ENCODE measurements at regions not wholly inside any gene's neighbourhood (a gene's known extent, or its start where the extent isn't known, plus 50 kb on each side); places are given as distances from the start of the nearest gene placed in this dataset.

DNA sequence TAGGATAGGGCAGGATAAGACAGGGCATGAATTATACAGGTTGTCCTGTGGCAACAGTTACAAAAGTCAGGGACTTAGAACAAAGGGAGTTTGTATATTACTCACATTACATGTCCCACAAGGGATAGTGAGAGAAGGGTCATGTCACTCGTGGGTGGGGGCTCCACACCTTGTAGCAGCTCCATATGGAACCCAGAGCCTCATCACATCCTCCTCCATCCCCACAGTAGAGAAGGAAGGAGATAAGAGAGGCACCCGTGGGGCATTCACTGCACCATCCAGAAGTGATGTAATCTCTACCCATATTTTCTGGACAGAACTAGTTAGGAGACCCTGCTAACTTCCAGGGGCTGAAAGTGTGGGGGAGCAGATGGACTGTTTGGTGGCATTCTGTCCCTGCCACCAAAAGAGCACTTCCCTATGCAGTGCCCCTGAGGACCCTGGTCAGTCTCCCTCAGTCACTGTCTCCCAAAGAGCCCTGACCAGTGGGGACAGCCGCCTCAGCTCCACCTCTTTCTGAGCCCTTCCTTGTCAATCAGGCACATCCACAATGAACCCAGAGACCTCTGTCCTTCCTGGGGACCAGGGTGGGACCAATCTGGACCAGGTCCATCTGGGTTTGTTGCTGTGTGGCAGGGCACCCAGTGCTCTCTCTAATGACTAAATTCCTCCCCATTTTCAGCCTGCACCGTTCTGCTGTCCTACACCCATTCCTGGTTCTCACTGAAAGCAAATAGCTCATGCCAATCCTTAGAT, 154.8 kb upstream of the ETV3 start:
- DNase-seq (ENCODE audit: low read depth in 2 of 3, low spot score in 1 of 3), result no peak

DNA sequence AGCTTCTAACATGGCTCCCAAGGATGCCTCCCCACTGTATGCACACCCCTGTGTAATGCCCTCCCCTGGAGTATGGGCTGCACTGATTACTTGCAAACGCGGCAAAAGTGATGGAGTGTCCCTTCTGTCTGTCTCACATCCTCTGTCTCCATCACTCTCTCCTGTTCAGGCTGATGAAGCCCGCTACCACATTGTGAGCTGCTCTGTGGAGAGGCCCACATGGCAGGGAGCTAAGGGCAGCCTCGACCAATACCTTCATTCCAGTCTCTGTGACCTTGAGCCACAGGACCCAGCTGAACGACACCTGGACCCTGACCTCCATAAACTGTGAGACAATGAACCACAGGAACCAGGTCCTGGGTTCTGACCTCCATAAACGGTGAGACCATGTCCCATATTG, 154.1 kb upstream of the ETV3 start:
- DNase-seq (ENCODE audit: low read depth in 2 of 3, low spot score in 1 of 3), result no peak

DNA sequence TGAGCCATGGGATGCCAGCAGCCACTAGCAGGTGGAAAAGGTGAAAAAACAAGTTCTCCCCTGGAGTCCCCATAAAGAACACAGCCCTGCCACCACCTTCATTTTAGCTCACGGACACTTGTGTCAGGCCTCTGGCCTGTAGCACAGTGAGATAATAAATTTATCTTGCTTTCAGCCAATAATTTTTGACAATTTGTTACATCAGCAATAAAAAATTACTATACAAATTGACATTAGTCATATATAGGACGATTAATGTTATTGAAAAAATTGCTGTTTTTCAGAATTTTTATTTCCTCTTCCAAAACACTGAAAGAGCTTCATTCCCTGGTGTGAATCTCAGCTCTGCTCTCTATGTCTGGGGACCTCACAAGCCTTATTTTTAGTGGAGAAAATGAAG, 152.9 kb upstream of the ETV3 start:
- DNase-seq (ENCODE audit: low read depth in 2 of 3, low spot score in 1 of 3), result no peak

DNA sequence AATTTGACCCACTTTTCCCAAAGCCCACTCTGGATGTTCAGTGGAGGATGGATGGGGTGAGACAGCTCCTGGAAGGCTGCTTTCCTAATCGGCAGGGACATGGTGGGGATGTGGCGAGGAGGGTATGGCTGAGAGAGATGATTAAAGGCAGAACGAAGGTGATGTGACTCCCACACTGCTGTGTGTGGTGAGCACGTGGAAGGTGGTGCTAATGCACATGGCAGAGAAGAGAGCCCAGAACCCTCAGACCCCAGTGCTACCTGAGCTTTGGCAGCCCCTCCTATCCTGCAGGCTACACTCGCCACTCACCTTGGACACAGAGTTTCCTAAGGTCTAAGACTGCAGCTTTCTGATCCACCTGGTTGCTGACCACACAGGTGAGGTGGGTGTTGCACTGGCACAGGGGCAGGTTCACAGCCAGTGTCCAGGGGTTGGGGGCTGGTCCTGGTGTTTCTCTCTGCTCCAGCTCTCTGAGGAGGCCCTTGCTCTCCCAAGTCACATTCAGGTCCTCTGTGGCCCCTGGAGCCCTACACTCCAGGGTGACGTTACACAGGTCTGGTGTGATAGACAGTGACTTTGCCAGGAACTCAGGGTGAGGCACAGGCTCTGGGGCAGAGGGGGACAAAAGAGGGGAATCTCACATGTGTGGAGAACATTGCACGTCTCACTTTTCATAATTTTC, 151.4 kb upstream of the ETV3 start:
- DNase-seq (ENCODE audit: low read depth in 2 of 3, low spot score in 1 of 3), result no peak

DNA sequence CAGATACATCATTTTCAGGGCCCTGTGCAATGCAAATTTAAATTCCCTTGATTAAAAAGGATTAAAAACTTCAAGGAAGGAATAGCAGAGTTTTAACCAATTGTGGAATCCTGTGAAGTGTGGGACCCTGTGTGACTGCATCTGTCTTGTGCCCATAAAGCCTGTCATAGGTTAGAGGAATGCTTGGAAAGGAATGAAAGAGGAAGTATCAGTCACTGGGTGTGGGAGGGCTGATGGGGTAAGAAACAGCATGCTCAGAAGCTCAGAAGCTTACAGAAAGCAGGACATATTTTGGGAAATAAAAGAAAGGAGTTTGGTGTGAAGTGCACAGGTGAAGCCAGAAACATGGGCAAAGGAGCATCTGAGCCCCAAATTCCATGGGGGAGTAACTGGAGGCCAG, 150.8 kb upstream of the ETV3 start:
- no peak for DNase-seq (ENCODE audit: low read depth in 2 of 3, low spot score in 1 of 3)

DNA sequence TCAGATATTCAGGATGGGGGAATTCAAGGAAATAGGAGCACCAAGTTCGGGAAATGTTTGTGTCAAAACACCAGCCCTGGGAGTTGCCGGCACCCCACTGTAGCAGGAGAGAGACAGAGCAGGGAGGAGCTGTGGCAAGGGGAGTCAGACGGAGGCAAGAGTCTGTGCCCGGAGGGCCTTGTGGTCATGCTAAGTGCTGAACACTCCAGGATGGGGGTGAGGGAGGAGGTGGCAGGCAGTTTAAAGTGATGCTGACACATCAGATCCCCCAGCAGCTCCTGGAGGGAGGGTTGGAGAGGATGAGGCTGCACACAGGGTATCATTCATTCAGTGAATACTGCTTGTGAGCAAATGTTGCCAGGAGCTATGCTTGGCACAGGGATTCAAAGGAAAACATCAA, 150.3 kb upstream of the ETV3 start:
- no peak for DNase-seq (ENCODE audit: low read depth in 2 of 3, low spot score in 1 of 3)

DNA sequence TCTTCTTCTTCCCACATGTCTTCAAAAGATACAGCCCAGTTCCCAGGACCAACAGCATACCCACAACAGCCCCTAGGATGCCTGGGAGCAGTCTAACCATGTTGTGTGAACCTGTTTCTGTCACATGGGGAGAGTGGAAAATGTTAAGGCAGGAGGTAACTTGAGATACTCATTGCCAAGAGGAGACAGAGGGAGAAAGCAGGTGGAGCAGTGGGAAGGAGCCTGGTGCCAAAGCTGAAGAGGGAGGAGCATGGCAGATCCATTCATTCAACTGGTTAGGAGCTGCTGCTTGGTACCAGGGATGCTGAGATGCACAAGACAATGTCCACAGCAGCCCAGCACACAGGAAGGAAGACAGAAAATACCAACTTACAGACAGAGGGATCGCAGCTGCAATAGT, 149.8 kb upstream of the ETV3 start:
- no peak for DNase-seq (ENCODE audit: low read depth in 2 of 3, low spot score in 1 of 3)

DNA sequence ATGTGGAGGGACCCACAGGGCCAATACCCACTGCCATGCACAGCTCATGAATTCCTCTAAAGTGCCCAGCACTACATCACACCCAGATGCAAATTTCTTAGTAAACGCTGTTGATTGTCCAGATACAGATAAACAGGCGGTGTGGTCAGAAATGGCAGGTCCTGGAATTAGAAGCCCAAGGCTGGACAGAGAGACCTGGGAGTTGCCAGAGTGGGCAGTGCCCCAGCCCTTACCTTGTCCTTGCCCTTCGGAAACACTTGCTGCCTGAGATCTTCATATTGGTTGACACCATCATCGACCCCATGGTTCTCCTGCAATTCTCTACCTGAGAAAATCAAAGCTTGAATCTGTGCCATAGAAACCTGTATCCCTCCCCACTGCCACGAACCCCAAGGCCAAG, 149.3 kb upstream of the ETV3 start:
- DNase-seq (ENCODE audit: low read depth in 2 of 3, low spot score in 1 of 3), result no peak

DNA sequence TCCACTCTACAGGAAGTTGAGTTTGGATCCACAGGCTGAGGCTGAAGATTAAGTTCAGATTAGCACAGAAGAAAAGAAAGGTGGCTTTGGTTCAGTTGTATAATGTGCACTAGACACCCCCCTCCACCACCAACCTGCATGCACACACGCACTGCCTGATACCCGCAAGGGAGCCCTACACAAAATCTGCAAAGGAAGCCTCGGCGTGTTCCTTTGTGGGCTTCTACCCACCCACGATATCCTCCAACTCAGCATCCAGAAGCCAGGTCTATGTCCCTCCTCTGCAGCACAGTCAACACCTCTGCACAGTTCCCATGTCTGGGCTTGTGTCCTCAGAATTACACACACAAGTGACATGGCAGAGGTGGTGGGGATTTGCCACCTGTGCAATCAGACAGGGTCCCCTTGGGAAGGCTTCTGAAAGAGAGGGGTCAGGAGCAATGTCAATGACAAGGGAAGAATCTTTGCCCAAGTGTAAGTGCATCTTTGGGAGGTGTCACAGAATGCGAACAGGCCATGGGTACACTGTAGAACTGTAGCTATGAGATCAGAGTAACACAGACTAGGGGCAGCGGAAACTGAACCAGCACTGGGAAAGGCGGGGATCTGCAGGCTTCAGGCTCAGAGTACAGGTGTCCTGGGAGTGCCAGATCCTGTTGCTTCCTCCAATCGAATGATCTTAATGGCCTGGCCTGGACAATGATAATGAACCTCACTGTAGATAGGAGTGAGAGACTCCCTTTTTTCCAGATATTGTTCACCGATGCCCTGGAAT, 148.6 kb upstream of the ETV3 start:
- DNase-seq (ENCODE audit: low read depth in 2 of 3, low spot score in 1 of 3), result no peak

DNA sequence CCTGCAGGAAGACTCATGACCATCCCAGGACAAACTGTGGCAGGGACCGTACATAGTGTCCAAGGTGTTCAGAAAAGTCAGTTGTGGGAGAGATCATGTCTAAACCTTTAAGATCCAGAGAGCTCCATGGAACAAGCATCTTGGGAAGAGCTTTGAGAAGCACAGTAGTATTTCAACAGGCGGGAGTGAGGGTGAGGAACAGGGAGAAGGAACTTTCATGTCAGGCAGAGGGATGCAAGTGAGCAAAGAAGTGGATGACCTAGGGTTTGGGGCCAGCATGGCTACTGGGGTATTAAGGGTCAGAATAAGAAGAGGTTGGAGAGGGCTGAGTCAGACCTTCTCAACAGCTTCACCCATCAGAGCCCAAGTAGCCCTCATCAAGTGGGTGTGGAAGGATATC, 147.9 kb upstream of the ETV3 start:
- DNase-seq (ENCODE audit: low read depth in 2 of 3, low spot score in 1 of 3), result no peak

DNA sequence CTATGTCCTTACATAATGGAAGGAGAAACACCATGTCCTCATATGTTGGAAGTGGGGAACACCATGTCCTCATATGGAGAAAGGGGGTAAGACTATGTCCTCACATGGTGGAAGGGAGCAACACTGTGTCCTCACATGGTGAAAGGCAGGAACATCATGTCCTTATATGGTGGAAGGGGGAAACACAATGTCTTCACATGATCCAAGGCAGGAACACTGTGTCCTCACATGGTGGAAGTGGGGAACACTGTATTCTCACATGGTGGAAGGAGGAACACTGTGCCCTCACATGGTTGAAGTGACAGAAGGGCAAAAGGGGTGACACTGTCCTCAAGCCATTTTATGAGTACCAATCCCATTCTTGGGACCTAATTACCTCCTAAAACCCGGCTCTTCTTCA, 146.3 kb upstream of the ETV3 start:
- DNase-seq (ENCODE audit: low read depth in 2 of 3, low spot score in 1 of 3), result no peak

DNA sequence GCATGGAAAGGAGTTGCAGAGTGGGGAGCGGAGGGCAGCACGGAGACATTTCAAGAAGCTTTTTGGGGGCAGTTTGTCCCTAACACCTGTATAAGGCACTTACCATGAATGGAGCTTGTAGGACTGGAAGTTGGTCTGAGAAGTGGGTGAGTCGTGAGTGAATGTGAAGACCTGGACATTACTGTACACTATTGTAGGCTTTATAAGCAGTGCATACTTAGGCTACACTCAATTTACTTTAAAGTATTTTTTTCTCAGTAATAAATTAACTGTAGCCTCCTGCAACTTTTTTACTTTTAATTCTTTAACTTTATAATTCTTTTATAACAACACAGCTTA, 141.6 kb upstream of the ETV3 start:
- DNase-seq (ENCODE audit: low read depth in 2 of 3, low spot score in 1 of 3), result no peak

DNA sequence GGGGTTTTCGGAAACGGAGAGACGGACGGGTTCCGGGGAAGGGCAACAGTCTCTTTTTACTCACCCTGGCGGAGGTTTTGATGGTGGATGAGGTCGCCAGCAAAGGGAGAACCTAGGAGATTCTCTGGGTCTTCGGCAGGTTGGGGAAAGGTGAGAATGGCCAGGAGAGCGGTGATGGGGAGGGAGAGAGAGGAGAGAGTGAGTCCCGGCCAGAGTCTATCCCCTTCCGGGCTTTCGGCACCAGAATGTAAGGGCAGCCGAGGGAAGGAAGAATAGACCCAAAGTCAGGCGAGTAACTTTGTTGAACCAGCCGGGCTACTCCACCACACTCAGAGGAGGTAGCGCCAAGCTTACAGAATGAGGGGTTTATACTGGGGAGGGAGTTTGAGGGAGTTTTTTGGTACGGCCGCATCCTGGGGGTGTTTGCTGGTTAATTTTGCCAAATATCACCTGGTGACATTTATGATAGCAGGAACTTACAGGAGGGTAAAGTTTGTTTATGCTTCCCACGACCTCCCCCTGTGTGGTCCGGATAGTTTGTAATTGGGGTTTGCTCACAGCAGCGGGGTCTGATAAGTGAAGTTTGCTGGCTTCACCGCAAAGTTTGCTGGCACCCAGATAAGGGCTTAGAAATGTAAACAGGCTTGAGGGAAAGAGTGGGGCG, 141.1 kb upstream of the ETV3 start:
- no peak for DNase-seq (ENCODE audit: low read depth in 2 of 3, low spot score in 1 of 3)

DNA sequence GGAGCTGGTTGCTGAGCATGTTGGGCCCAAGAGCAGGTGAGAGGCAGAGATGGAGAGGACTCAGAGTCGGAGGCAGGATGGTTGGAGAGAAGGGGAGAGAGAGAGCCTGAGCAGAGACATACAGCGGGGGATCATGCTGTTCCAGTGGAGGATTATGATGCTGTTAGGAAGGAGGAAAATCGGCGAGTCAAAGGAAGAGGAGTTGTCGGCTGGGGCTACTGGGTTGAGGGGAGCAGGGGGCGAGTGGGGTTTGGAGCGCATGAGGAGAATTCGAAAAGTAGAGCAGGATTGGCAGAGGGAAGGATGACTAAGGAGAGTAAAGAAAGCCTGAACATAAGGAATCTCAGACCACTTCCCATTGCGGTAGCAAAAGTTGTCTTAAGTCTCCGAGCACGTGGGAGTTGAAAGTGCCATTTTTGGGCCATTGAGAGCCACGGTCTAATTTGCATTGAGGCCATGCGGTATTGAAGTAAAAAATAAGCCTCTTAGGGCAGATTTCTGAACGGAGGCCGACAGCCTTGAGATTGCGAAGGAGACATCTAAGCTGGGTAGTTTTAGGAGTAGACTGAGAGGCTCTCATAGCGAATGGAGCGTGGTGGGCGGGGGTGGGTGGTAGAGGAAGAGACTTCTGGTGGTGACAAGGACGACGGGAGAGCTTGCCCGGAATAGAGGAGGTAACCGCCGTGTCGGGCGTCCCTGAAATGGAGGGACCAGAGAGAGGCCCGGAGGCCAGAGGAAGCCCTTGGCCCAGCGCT, 140.4 kb upstream of the ETV3 start:
- DNase-seq (ENCODE audit: low read depth in 2 of 3, low spot score in 1 of 3), result no peak

DNA sequence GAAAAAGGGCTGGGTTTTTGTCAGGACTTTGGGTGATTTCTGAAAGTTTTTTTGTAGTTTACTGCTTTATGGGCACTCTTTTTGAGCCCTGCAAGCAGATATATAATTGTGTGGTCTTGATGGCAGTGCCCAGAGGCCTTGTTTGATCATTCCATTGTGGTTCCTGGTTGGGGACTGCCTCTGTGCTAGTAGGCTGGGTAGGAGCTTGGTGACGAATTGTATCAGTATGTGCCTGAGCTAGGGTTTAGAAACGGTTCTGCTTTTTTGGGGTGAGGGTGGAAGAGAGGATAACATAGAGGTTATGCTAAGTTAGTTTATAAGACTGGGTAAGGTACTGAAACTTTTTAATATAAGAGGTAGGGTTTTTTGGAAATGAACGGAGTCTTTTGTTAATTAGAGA, 139.7 kb upstream of the ETV3 start:
- DNase-seq (ENCODE audit: low read depth in 2 of 3, low spot score in 1 of 3), result no peak

DNA sequence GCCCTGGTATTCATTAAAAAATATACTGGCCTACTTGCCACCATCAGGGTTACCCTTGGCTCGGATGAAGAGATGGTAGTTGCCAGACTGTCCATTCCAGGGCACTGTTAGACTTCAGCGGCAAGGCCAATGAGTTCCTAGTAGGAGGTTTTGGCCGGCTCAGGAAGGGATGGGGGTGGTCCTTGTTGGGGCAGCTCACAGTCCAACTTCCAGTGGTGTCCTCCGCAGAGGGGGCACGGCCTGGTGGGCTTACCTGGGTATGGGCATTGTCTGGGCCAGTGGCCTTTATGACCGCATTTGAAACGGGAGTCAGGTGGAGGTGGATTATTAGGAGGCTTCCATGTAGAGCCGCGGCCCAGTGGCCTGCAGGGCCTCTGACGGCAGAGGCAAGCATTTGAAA, 139.1 kb upstream of the ETV3 start:
- DNase-seq (ENCODE audit: low read depth in 2 of 3, low spot score in 1 of 3), result no peak

DNA sequence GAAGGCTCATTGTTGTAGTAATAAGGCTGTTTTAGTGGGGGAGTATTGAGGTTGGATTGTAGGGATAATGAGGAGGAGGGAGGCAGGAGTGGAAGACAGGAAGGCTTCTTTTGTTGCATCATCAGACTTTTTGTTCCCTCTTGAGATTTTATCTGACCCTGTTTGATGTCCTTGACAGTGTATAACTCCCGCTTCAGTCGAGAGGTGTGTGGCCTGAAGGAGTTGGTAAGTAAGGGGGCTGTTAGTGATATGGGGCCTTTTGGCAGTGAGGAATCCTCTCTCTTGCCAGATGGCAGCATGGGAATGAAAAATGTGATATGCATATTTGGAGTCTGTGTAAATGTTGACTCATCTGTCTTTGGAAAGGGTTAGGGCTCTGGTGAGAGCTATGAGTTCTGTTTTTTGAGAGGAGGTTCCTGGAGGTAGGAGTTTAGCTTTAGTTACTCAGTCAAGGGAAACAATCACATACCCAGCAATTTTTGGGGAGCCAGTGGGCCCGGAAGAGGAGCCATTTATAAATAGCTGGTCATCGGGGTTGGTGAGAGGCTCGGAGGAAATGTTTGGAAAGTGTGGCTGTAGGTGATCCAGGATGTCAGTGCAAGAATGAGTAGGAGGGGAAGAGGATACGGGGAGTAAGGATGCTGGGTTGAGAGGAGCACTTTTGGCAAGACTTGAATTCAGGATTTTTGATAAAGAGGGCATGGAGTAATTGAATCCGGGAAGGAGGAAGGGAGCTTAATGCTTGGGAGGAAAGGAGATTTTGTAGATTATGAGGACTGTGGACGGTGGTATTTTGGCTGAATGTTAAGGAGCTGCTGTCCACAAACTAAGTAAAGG, 136.7 kb upstream of the ETV3 start:
- no peak for DNase-seq (ENCODE audit: low read depth in 2 of 3, low spot score in 1 of 3)

DNA sequence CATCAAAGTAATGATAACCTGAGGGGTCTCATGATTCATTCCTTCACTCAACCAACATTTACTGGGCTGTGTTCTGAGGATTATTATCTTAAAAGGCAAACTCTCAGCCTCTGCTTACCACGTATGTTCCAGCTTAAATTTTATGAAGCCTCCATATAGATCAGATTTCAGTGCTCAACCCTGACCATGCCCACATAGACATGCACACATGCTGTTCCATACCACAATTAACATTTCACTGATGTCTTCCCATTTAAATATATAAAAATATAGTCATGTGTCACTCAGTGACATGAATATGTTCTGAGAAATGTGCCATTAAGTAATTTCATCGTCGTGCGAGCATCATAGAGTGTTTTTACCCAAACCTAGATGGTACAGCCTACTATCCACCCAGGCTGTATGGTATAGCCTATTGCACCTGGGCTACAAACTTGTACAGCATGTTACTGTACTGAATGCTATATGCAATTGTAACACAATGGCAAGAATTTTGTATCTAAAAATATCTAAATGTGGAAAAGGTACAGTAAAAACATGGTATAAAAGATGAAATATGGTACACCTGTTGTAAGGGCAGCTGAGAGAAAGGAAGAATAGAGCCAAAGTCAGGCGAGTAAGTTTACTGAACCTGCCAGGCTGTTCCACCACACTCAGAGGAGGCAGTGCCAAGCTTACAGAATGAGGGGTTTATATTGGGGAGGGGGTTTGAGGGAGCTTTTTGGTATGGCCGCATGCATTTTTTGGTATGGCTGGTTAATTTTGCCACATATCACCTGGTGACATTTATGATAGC, 134.7 kb upstream of the ETV3 start:
- no peak for DNase-seq (ENCODE audit: low read depth in 2 of 3, low spot score in 1 of 3)

DNA sequence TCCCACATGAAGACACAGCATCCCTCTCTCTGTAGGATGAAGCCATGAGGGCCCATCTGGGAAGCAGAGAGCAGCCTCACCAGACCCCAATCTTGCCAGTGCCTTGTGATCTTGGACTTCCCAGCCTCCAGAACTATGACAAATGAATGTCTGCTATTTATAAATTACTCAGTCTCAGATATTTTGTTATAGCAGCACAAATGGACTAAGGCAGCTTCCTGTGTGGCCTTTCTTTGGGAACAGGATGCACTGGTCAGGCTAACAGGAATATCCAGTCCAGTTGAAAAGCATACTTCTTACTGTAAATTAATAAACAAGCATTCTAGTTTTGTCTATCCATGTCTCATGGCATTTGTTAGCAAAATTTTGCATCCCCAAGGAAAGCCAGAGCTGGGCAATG, 134.1 kb upstream of the ETV3 start:
- DNase-seq (ENCODE audit: low read depth in 2 of 3, low spot score in 1 of 3), result no peak

All from stimulated activated CD4-positive, alpha-beta T cell treated with anti-CD3 and anti-CD28 coated beads, Interleukin-12 subunit alpha, Interleukin-12 subunit beta, amount 100 ng/mL, for 48 hours (primary cell).